AG04449 (cell line): ENCODE measurements at regions not wholly inside any gene's neighbourhood (a gene's known extent, or its start where the extent isn't known, plus 50 kb on each side); places are given as distances from the start of the nearest gene placed in this dataset.

Source experiments
- CTCF ChIA-PET: fragments of 350-600 bp; formaldehyde crosslinking; extraction: SDS; loops from one replicate; lab custom pipeline; 2021; ENCODE audit warnings: antibody characterized with exemption; lab: Yijun Ruan, JAX
- POLR2A ChIA-PET: fragments of 400-600, 350-600 bp; formaldehyde crosslinking; extraction: SDS; loops from one replicate; lab custom pipeline; 2020; ENCODE audit warnings: antibody characterized with exemption, inconsistent platforms; lab: Yijun Ruan, JAX
- DNase-seq: peaks from one replicate; pipeline ENCODE4 v3.0.0-alpha.2; 2010; ENCODE audit warnings: low read depth, low spot score
- H3K4me3 ChIP-seq: 2 replicates; pipeline ENCODE4 v1.5.1; 2011; ENCODE audit warnings: low read depth, mild to moderate bottlenecking, control low read depth, low read length
- TF ChIP-seq, protein P1 (sequence below): IDR thresholded peaks from one replicate; pipeline ENCODE4 v1.5.1; 2011; ENCODE audit warnings: mild to moderate bottlenecking, moderate library complexity, low read length, control low read depth, inconsistent platforms; ENCODE audit not compliant: insufficient read depth; ENCODE audit errors: missing control alignments

DNA sequence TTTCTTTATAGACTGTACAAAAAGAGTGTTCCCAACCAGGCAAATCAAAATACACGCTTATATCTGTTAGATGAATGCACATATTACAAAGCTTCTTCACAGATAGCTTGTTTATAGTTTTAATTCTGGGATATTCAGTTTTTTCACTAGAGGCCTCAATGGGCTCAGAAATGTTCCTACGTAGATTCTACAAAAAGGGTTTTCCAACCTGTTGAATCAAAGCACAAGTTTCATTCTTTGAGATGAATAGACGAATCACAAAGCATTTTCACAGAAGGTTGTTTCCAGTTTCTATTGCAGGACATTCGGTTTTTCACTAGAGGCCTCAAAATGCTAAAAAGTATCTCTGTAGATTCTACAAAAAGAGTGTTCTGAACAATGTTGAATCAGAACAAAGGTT lies 1490.3 kb downstream of the UQCRFS1 start:
- no peak overlapping the region for H3K4me3 ChIP-seq
- DNase-seq, result no peak
- TF ChIP-seq, protein P1, sequence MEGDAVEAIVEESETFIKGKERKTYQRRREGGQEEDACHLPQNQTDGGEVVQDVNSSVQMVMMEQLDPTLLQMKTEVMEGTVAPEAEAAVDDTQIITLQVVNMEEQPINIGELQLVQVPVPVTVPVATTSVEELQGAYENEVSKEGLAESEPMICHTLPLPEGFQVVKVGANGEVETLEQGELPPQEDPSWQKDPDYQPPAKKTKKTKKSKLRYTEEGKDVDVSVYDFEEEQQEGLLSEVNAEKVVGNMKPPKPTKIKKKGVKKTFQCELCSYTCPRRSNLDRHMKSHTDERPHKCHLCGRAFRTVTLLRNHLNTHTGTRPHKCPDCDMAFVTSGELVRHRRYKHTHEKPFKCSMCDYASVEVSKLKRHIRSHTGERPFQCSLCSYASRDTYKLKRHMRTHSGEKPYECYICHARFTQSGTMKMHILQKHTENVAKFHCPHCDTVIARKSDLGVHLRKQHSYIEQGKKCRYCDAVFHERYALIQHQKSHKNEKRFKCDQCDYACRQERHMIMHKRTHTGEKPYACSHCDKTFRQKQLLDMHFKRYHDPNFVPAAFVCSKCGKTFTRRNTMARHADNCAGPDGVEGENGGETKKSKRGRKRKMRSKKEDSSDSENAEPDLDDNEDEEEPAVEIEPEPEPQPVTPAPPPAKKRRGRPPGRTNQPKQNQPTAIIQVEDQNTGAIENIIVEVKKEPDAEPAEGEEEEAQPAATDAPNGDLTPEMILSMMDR, result no peak
- CTCF ChIA-PET, result no interaction called here
- POLR2A ChIA-PET, result no interaction called here

DNA sequence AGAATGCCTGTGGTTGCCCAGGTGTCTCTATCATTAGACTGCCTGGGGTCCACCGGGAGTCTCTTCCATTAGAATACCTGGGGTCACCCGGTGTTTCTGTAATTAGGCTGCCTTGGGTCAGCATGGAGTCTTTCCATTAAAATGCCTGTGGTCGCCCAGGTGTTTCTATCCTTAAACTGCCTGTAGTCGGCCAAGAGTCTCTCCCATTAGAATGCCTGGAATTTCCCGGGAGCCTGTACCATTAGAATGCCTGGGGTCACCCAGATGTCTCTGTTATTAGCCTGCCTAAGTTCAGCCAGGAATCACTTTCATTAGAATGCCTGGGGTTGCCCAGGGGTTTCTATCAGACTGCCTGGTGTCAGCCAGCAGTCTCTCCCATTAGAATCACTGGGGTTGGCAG lies 1492.8 kb downstream of the UQCRFS1 start:
- POLR2A ChIA-PET, result no interaction called here
- no peak overlapping the region for H3K4me3 ChIP-seq
- TF ChIP-seq, protein P1, result no peak
- no peak for DNase-seq
- CTCF ChIA-PET, result no interaction called here

DNA sequence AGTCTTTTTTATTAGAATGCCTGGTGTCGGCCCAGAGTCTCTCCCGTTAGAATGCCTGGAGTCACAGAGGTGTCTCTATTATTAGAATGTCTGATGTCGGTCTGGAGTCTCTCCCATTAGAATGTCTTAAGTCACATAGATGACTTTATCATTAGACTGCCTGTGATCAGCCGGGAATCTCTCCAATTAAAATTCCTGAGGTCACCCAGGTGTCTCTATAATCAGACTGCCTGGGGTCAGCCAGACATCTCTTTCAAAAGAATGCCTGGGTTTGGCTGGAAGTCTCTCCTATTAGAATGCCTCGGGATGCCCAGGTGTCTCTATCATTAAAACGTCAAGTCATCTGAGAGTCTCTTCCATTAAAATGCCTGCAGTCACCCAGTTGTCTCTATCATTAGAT lies 1493.9 kb downstream of the UQCRFS1 start:
- H3K4me3 ChIP-seq, result no peak overlapping the region
- TF ChIP-seq, protein P1, result no peak
- no peak for DNase-seq
- CTCF ChIA-PET, result no interaction called here
- POLR2A ChIA-PET, result no interaction called here

DNA sequence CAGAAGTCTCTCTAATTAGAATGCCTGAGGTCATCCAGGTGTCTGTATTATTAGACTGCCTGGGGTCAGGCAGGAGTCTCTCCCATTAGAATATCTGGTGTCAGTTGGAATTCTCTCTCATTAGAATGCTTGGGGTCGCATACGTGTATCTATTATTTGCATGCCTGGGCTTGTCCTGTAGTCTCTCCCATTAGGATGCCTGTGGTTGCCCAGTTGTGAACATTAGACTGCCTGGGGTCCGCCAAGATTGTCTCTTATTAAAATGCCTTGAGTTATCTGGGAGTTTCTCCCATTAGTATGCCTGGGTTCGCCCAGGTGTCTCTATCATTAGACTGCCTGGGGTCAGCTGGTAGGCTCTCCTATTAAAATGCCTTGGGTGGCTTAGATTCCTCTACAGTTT lies 1494.7 kb downstream of the UQCRFS1 start:
- ChIA-PET POLR2A (no interaction called here), CTCF (no interaction called here)
- TF ChIP-seq, protein P1, result no peak
- H3K4me3 ChIP-seq, result no peak overlapping the region
- no peak for DNase-seq

DNA sequence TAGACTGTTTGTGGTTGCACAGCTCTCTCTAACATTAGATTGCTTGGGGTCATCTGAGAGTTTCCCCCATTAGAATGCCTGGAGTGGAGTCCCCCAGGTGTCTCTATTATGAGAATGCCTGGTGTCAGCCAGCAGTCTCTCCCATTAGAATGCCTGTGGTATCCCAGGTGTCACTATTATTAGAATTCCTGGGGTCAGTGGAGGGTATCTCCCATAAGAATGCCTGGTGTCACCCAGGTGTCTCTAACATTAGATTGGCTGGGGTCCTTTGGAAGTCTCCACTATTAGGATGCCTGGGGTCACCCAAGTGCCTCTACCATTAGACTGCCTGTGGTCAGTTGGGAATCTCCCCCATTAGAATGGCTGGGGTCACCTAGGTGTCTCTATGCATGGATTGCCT lies 1495.1 kb downstream of the UQCRFS1 start:
- CTCF ChIA-PET, result no interaction called here
- DNase-seq, result no peak
- POLR2A ChIA-PET, result no interaction called here
- TF ChIP-seq, protein P1, result no peak
- no peak overlapping the region for H3K4me3 ChIP-seq

DNA sequence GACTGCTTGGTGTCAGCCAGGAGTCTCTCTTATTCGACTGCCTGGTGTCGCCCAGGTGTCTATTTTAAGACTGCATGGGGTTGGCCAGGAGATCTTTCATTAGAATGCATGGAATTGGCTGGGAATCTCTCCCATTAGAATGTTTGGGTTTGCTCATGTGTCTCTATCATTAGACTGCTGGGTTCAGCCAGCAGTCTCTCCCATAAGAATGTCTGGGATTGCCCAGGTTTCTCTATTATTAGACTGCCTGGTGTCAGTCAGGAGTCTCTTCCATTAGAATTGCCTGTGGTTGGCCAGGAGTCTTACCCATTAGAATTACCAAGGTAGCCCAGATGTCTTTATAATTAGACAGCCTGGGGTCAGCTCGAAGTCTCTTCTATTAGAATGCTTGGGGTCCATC lies 1496.0 kb downstream of the UQCRFS1 start:
- TF ChIP-seq, protein P1, result no peak

More for the DNA sequence above, 1496.0 kb downstream of the UQCRFS1 start:
- no peak for DNase-seq
- ChIA-PET POLR2A (no interaction called here), CTCF (no interaction called here)
- H3K4me3 ChIP-seq, result no peak overlapping the region
